HL-60 (cell line): ENCODE measurements at regions not wholly inside any gene's neighbourhood (a gene's known extent, or its start where the extent isn't known, plus 50 kb on each side); places are given as distances from the start of the nearest gene placed in this dataset.
A peak's percentile ranks its signal among the peaks of the same experiment; 100 is the strongest.

Source experiments
- DNase-seq, 2 experiments: peaks; one replicate each; pipeline ENCODE4 v3.0.0-alpha.2; 2010 to 2020; ENCODE audit warnings: low read depth in 1 of 2, low spot score in 1 of 2
- H3K27ac ChIP-seq: fragments of 250-450 bp; sonication (Bioruptor Pico); replicated peaks from 2 replicates; pipeline ENCODE4 v1.5.1; 2020; ENCODE audit warnings: mild to moderate bottlenecking, moderate library complexity
- H3K27me3 ChIP-seq: fragments of 250-450 bp; sonication (Bioruptor Pico); 2 replicates; pipeline ENCODE4 v1.5.1; 2021; ENCODE audit warnings: mild to moderate bottlenecking, moderate library complexity; ENCODE audit not compliant: insufficient read depth, poor library complexity, severe bottlenecking
- H3K4me3 ChIP-seq: replicated peaks from 2 replicates; pipeline ENCODE4 v1.5.1; 2011; ENCODE audit warnings: mild to moderate bottlenecking, control low read depth, low read length; ENCODE audit not compliant: insufficient read depth
- CTCF ChIP-seq: IDR thresholded peaks from one replicate; pipeline ENCODE4 v1.5.1; 2011; ENCODE audit warnings: low read length, control low read depth, inconsistent platforms; ENCODE audit not compliant: insufficient read depth
- GABPA ChIP-seq: IDR thresholded peaks from 2 replicates; pipeline ENCODE4 v1.6.1; 2012; ENCODE audit warnings: low read depth
- POLR2AphosphoS5 ChIP-seq: IDR thresholded peaks from 2 replicates; pipeline ENCODE4 v1.6.1; 2012; ENCODE audit warnings: low read depth
- SPI1 ChIP-seq: IDR thresholded peaks from 2 replicates; pipeline ENCODE4 v1.6.1; 2012; ENCODE audit warnings: low read depth, mild to moderate bottlenecking, borderline replicate concordance
- TF ChIP-seq, protein P1 (sequence below): IDR thresholded peaks from 2 replicates; pipeline ENCODE4 v1.6.1; 2012; ENCODE audit warnings: low read depth; ENCODE audit not compliant: insufficient replicate concordance

DNA sequence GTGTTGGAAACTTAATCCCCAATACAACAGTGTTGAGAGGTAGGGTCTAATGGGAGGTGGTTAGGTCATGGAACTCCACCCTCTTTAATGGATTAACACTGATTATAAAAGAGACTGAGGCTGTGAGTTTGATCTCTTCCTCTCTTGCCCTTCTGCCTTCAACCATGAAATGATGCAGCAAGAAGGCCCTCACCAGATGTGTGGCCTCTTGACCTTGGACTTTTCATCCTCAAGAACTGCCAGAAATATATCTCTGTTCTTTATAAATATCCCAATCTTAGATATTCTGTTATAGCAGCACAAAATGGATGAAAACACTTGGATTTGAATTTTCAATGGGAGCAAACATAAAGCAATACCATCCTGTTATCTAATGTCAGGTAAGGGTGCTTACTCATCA lies 67.6 kb downstream of the NMUR2 start:
- Histone ChIP-seq H3K27me3 (no peaks in the 10 kb centered on the region), H3K4me3 (no peak overlapping the region), H3K27ac (no peak overlapping the region)
- TF ChIP-seq CTCF (no peak), POLR2AphosphoS5 (no peak), SPI1 (no peak), GABPA (no peak)
- TF ChIP-seq, protein P1, sequence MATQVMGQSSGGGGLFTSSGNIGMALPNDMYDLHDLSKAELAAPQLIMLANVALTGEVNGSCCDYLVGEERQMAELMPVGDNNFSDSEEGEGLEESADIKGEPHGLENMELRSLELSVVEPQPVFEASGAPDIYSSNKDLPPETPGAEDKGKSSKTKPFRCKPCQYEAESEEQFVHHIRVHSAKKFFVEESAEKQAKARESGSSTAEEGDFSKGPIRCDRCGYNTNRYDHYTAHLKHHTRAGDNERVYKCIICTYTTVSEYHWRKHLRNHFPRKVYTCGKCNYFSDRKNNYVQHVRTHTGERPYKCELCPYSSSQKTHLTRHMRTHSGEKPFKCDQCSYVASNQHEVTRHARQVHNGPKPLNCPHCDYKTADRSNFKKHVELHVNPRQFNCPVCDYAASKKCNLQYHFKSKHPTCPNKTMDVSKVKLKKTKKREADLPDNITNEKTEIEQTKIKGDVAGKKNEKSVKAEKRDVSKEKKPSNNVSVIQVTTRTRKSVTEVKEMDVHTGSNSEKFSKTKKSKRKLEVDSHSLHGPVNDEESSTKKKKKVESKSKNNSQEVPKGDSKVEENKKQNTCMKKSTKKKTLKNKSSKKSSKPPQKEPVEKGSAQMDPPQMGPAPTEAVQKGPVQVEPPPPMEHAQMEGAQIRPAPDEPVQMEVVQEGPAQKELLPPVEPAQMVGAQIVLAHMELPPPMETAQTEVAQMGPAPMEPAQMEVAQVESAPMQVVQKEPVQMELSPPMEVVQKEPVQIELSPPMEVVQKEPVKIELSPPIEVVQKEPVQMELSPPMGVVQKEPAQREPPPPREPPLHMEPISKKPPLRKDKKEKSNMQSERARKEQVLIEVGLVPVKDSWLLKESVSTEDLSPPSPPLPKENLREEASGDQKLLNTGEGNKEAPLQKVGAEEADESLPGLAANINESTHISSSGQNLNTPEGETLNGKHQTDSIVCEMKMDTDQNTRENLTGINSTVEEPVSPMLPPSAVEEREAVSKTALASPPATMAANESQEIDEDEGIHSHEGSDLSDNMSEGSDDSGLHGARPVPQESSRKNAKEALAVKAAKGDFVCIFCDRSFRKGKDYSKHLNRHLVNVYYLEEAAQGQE, result no peak
- DNase-seq, result no peak

DNA sequence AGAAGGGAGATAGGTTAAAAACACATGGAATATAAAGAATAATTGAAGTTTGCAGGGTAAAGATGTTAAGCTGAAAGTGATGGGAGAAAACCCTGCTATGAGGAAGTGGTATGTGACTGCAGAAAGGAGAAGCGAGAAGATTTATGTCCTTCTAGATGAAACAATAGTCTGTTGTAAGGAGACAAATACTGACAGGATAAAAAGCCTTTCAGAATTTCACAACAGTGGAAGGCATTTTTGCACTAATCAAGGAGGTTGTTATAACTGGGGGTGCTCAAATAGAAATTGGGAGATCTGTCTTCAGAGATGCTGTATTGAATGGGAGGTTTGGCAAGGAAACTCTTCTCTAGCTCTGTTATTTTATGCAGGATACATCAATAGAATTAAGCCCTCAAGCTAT lies 69.6 kb downstream of the NMUR2 start:
- TF ChIP-seq, protein P1, result no peak
- no peak for TF ChIP-seq CTCF
- peak; percentile 40; the same call in 1 of the 2 replicates for TF ChIP-seq SPI1
- no peak for DNase-seq
- H3K27me3 ChIP-seq, result no peaks in the 10 kb centered on the region
- H3K27ac ChIP-seq, result no peak overlapping the region
- no peak overlapping the region for H3K4me3 ChIP-seq

DNA sequence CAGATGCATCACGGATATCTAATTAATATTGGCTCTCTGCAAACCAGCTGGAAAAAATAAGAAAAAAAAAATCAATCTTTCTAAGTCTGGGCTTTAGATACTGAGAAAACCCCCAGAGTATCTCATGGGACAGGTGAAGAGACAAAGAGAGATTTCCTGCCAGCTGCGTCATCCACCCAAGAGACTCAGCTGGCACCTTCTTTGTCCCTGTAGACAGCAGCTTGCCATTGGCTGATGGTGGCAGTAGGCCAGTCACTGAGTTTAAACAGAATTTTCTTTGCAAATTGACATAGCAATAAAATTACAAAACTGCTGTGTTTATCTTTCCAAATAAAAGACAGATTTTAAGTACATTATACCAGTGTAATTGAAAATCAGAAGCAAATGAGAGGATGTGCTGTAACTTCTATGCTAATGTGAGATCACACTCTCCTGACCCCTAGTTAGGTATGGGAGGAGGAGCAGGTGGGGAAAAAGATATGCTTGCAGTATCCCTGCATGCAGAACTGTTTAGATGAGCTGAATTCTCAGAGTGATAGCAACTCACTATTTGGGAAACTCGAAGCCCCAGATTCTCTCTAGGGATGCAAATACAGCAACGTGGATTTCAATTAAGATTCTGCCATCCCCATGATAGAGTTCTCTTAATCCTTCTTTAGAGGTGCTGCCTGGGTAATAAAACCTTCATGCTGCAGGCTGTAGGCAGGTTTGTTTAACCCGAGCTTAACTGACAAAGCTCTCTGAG lies 72.2 kb downstream of the NMUR2 start:
- Histone ChIP-seq H3K27me3 (no peaks in the 10 kb centered on the region), H3K27ac (no peak overlapping the region), H3K4me3 (no peak overlapping the region)
- TF ChIP-seq, protein P1, result no peak
- TF ChIP-seq POLR2AphosphoS5 (no peak), GABPA (no peak), CTCF (no peak), SPI1 (no peak)
- no peak for DNase-seq
